Erythroblast (primary cell): ENCODE measurements at regions not wholly inside any gene's neighbourhood (a gene's known extent, or its start where the extent isn't known, plus 50 kb on each side); places are given as distances from the start of the nearest gene placed in this dataset.

ENCODE experiments used
- GATA1 ChIP-seq: IDR thresholded peaks from 2 replicates; pipeline ENCODE4 v1.6.1; 2011; ENCODE audit warnings: low read depth, mild to moderate bottlenecking, control low read depth, low read length, moderate library complexity
- POLR2A ChIP-seq: IDR thresholded peaks from 2 replicates; pipeline ENCODE4 v1.6.1; 2011; ENCODE audit warnings: mild to moderate bottlenecking, low read length

GRCh38 chr1:22234476-22235030 lies 91.7 kb upstream of the WNT4 start:
- TF ChIP-seq POLR2A (no peak), GATA1 (no peak)
